ENCODE measurements at regions not wholly inside any gene's neighbourhood (a gene's known extent, or its start where the extent isn't known, plus 50 kb on each side); places are given as distances from the start of the nearest gene placed in this dataset.

DNA sequence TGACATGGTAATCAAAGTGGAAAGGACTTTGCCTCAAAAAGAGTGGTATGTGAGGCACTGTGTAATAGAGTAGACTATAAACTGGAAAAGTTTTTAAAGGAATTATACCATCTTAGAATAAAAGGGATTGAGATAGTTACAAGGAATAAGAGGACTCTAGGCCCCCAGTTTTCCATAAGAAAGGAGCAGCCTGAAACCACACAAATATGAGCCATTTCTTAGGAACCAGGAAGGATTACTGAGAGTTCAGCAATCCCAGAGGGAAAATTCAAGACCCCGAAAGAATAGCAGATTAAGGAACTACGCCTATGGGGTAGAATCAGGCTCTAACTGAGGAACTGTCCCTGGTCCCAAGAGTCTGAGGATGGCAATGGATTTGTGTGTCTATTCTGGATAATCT lies 1213.3 kb downstream of the C4orf33 start:
- TF ChIP-seq, protein P1, sequence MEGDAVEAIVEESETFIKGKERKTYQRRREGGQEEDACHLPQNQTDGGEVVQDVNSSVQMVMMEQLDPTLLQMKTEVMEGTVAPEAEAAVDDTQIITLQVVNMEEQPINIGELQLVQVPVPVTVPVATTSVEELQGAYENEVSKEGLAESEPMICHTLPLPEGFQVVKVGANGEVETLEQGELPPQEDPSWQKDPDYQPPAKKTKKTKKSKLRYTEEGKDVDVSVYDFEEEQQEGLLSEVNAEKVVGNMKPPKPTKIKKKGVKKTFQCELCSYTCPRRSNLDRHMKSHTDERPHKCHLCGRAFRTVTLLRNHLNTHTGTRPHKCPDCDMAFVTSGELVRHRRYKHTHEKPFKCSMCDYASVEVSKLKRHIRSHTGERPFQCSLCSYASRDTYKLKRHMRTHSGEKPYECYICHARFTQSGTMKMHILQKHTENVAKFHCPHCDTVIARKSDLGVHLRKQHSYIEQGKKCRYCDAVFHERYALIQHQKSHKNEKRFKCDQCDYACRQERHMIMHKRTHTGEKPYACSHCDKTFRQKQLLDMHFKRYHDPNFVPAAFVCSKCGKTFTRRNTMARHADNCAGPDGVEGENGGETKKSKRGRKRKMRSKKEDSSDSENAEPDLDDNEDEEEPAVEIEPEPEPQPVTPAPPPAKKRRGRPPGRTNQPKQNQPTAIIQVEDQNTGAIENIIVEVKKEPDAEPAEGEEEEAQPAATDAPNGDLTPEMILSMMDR (IDR thresholded peaks at IDR 0.05; ENCODE audit: low read depth, low read length): no peak
- no peak for TF ChIP-seq EZH2phosphoT487 (IDR thresholded peaks at IDR 0.05; ENCODE audit: low read depth)

Measured in OCI-LY3 (cell line).